Fibroblast of skin of scalp (primary cell): ENCODE measurements at regions not wholly inside any gene's neighbourhood (a gene's known extent, or its start where the extent isn't known, plus 50 kb on each side); places are given as distances from the start of the nearest gene placed in this dataset.
A peak's percentile ranks its signal among the peaks of the same experiment; 100 is the strongest.
"Not testable (repeated sequence)": the region's sequence is repeated elsewhere in the genome, so short reads cannot be mapped to it uniquely, and the experiment has no call there.

Experiments
- DNase-seq: peaks from one replicate; pipeline ENCODE4 v3.0.0-alpha.2; 2013

DNA sequence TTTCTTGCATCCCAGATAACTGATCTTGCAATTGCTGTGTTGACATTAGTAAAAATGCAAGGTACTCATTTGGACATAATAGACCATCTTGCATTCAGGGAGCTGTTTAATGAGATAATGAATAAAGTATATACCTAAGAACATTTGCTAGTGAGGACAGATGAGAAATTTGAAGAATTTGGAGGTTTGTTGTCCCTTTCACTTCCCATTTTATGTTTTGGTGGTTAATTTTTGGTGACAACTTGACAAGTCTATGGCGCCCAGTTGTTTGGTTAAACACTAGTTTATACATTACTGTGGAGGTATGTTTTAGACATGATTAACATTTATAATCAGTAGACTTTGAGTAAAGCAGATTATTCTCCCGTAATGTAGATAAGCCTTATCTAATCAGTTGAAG lies 300.2 kb upstream of the SYNCRIP start:
- DNase-seq, result no peak

DNA sequence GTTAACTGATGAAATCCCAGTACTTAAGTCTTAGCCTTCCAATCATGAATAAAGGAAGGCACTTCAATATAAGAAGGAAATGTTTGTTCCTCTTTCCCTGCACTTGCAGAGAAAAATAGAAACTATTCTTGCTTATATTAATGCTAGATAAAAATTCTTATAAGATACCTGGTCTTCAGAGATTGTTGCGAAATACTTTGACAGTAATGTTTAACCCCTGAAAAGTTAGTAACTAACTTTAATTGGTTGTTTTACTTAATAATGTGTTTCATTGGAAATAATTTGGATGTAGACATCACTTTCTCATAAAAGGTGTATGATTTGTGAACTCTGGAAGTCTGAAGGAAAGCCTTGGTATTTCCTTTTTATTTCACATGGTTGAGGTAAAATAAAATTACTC lies 294.2 kb upstream of the SYNCRIP start:
- no peak for DNase-seq

DNA sequence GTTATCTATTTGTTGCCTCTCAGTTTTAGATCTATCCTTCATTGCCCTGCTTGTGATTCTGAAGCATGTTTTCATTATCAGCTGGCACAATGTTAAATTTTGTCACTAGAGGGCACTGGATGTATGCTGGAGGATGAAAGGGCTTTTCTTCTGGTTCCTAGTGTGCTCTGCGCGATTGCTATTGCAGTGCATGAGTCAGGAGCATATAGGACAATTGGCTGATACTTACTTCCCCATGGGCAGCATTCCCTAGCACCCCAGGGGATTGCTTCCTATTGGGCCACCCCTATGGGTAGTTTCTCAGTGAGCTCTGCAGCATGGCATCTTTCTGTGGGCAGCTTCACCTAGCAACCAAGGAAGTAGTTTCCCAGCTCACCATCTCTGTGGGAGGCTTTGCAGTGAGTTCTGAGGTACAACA lies 280.3 kb upstream of the SYNCRIP start:
- DNase-seq, result peak; percentile 46

DNA sequence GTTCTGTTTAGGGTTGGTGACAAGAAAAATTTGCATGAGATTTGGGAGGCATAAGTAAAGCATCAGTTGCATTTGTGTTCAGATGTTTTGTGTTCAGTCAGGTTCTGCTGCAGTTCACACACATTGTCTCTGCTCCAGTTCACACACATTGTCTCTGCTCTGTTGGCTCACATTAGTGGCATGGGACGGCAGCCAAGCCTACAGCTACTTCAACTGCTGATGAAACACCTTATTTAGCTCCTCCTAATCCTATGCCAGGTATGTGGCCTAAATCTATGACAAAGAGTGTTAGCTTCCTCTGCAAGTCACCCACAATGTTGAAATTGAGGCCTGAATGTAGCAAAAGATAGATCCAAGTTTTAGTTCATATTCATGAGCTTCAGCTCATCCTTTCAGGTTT lies 278.1 kb upstream of the SYNCRIP start:
- no peak for DNase-seq

DNA sequence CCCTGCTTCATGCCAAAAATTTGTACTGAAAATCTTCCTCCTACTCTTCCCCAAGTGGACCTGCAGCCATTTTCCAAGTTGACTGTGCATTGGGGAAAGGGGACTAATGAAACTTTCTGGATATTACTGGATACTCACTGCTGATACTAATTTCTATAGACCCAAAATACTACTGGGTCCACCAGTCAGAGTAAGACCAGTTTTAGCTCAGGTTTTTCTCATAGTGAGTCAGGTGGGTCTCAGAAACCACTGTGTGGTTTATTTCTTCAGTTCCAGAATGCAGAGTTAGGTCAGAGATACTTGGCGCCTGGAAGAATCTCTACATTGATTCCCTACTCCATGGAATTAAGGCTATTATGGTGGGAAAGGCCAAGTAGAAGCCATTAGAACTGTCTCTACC lies 274.8 kb upstream of the SYNCRIP start:
- no peak for DNase-seq

DNA sequence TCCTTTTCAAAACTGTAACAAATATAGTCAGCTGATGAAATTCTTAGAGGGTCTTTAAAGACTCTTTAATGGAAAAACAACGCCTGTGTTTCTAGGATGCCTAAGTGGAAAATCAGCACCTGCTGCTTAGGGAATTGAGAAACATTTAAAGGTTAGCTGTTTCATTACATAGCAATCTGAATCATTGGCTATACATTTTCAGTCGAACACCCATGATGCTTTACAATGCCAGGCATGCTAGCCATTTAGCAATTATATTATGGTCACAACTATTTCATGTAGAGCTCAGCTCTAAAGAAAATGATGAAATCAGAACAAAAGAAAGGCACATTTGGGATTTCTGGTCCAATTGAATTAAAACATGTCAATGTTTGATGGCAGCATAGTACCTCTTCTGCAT lies 270.3 kb upstream of the SYNCRIP start:
- no peak for DNase-seq

DNA sequence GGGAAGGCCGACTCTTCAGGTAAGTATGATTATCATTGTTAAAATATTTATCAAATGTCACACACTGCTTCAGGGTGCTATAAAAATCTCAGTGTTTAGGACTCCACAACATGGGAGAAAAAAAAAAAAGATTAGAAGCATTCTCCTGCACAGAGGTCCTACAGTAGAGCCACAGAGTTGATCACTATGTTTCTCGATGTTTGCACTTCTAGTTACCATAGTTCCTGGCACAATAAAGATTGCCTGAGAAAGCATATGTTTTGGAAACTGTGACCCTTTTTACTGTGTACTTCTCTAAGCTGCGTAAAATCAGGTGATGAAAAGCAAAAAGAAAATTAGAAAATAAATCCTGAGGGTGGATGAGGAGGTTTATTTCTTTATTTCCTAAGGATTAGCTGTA lies 269.9 kb upstream of the SYNCRIP start:
- DNase-seq, result no peak

DNA sequence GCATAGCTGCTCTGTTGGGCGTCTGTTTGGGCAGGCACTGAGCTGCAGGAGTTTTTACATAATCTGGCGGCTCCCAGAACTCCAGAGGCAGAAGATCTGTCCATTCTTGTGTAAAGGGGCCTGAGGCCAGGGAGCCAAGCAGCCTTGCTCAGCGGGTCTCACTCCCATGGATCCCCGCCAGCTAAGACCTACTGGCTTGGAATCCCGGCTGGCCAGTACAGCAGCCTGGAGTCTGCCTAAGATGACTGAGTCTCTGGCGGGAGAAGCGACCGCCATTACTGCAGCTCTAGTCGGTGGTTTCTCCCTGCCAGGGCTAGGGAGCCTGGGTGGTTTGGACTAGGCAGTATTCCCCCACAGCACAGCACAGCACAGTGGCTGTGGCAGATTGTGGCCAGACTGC lies 268.4 kb upstream of the SYNCRIP start:
- DNase-seq, result no peak

DNA sequence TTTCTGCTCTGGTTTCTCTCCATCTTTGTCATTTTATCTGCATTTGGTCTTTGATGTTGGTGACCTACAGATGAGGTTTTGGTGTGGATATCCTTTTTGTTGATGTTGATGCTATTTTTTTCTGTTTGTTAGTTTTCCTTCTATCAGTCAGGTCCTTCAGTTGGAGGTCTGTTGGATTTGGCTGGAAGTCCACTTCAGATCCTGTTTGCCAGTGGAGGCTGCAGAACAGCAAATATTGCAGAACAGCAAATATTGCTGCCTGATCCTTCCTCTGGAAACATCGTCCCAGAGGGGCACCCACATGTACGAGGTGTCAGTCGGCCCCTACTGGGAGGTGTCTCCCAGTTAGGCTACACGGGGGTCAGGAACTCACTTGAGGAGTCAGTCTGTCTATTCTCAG lies 265.4 kb upstream of the SYNCRIP start:
- not testable (repeated sequence) for DNase-seq

DNA sequence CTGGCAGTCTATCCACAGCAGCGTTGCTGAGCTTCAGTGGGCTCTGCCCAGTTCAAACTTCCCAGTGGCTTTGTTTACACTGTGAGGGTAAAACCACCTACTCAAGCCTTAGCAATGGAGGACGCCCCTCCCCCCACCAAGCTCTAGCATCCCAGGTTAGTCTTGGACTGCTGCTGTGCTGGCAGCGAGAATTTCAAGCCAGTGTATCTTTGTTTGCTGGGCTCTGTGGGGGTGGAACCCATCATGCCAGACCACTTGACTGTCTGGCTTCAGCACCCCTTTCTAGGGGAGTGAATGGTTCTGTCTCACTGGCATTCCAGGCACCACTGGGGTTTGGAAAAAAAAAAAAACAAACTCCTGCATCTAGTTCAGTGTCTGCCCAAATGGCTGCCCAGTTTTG lies 249.7 kb upstream of the SYNCRIP start:
- DNase-seq, result no peak

DNA sequence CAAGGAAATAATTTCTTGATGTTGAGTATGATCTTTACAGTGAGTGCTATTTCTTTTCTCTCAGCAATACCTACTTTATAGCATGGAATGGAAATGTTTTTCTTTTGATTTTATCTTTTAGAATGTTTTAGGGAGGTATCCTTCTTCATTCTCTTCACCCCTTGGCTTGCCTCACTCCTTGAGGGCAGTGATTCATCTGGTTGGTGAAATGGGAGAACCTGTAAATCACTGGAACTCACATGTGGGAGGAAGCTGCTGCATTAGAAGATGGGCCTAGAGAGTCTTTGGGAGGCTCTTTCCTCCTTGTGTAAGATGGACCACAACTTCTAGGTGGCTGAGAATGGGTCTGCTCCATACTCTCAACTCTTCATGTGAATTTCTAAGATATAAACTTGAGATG lies 244.8 kb upstream of the SYNCRIP start:
- DNase-seq, result no peak

DNA sequence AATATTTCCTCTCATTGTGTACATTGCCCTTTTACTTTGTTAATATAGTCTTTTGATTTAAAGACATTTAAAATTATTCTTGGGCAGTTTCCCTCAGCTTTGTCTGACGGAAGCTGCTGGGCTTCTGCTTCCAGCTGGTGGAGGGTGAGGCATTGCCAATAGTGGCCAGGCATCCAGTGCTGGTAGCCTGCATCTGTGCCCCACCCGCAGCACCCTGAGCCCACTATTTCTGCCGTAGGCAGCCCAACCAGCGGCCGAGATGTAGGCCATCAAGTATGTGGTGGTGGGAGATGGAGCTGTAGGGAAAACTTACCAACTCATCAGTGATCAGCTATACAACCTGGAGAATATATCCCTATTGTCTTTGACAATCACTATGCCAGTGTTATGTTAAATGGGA lies 226.0 kb upstream of the SYNCRIP start:
- DNase-seq, result no peak

DNA sequence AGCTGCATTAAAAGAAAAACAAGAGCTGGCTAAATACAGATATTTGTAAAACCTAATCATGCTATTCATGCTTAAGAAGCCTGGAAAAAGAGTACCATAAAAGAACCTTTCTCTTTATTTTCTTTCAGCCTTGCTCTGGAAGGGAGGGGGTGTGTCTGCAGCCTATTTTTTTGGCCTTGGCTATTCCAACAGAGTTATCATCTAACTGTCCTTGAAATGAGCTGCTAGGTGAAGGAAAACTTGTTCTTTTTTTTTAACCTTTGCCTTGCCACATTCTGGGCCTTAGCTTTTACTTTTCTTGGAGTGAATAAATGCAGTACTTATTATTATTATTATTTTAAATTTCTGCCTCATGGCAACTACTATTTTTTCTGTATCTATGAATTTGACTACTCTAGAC lies 224.9 kb upstream of the SYNCRIP start:
- no peak for DNase-seq

DNA sequence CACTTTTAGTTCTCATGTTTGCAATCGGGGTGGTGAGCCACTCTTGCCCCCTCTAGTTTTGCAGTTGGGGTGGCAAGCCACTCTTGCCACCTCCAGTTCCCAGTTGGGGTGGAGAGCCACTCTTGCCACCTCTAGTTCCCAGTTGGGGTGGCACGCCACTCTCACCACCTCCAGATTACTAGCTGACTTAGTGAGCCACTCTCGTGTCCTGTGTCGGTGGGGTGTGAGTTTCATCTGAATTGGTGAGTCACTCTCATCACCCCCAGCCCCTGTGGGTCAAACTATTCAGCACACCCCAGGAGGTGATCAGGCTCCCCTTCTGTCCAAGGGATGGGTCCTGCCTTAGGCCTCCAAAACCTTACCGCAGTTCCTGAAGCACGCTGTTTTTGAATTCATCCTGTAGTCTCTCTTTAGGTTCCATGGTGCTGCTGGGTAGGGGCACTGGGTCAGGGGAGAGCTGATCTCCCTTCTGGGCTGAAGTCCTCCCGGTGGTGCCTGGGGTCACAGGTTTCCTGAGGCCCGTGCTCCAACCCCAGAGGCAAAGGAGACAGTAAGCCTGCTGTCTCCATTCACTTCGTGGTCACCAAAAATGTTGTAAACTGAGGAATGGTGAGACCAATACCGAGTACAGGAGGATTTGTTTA lies 224.2 kb upstream of the SYNCRIP start:
- no peak for DNase-seq

DNA sequence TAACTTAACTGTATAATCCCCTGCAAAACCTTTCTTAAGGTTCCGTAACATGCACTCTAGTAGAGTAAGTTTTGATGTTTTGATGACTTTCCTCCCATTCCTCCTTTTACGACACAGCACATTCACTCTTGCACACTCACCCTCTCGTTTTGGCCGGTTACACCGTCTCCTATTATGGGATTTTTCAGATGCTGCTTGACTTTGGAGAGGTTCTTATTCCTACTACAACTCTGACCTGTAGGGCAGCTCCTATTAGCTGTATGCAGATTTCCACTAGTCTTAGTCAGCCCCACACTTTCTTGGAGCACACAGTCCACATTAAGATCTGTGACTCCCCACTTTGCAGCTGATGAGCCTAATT lies 223.7 kb upstream of the SYNCRIP start:
- peak; percentile 2 for DNase-seq

DNA sequence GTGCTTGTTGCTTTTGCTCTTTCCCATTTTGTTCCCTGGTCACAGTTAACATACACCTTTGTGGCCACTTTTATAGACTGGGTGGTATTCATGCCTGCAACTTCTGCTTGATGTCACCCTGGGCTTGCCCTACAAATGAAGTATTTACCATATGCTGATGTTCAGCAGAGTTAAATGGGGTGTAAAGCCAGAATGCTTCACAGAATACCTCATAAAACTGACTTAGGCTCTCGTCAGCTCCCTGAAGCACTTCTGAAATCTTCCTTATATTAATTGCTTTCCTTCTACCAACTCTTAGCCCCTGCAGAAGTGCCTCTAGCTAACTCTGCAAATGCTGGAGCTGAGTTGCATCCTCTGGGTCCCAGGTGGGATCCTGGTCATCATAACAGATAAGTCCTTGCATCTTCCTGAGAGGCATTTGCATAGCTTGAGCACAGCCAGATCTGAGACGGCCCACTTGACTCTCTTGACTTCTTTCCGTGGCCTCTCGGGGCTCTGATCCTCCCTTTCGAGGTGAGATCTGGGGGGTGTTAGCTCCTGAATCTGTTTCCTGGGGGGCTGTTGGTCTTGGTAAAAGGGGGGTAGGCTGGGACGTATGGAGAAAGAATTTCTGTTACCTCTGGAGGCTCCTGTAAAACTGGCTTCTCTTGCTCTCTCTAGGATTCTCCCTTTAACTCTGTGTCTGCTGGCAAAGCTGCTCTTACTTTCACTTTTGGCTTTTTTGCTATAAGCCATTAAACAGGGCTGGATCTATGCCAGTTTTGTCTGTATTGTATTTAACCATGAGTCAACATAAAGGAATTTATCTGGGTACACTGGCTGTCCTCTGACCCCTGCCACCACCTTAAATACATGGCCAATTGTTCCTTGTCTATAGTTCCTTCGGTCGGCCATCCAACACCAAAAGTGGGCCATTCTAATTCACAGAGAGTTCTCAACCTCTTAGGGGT lies 223.0 kb upstream of the SYNCRIP start:
- peak; percentile 70 for DNase-seq

DNA sequence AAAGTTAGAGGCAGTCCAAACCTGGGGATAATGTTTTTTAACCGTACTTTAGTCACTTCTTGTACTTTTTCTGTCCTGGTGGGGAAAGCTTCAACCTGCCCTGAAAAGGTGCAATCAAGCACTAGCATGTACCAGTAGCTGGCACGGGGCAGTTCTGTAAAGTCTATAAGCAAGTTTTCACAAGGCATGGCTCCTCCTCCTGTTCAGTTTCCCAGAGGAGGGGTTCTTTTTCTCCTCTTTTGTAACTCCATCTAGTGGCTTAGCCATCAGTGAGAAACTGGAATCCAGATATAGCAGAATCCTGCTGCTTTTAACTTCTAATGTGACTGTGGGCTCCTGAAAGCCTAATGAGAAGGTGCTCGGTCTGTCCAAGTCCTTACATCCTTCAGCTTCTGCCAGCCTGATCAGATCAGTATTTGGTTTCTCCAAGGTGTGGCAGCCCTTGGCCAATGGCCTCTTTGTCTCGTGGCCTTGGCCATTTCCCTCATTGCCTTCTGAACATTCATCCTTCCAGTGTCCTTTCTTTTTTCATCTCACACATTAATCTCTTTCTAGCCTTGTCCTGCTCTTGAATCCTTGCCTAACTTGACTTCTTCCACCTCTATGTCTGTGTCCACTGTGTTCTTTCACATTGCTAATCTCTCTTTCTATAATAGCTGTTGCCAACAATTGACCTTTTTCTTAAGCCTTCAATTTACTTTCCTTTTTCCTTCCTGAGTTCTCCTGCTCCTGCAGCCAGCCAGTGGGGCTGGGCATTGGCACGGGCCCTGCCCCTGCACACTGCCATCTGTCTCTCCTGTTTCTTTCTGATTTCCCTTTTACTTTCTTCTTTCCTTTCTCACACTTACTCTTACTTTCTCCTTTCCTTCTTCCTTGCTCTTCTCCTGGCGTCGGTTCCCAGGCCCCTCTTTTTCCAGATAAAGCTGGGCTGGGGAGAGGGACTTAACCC lies 222.0 kb upstream of the SYNCRIP start:
- DNase-seq, result peak; percentile 11

DNA sequence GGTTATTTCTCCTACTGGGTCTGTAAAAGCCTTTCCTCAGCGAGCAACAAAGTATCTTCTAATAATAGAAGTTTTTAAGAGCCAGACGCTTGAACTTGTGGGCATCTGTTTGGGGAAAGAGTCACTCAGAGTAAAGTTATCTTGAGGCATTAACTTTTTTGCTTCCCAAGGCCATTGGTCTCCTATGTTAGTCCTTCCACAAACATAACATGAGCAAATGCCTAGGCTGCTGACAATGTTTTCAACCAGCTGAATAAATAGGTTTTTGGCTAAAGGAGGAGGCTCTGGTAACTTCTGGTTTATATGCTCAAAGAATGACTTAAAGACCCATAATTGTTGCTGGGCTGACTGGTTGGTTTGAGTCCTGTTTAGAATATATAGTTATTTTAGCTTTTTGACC lies 213.5 kb upstream of the SYNCRIP start:
- DNase-seq, result no peak

DNA sequence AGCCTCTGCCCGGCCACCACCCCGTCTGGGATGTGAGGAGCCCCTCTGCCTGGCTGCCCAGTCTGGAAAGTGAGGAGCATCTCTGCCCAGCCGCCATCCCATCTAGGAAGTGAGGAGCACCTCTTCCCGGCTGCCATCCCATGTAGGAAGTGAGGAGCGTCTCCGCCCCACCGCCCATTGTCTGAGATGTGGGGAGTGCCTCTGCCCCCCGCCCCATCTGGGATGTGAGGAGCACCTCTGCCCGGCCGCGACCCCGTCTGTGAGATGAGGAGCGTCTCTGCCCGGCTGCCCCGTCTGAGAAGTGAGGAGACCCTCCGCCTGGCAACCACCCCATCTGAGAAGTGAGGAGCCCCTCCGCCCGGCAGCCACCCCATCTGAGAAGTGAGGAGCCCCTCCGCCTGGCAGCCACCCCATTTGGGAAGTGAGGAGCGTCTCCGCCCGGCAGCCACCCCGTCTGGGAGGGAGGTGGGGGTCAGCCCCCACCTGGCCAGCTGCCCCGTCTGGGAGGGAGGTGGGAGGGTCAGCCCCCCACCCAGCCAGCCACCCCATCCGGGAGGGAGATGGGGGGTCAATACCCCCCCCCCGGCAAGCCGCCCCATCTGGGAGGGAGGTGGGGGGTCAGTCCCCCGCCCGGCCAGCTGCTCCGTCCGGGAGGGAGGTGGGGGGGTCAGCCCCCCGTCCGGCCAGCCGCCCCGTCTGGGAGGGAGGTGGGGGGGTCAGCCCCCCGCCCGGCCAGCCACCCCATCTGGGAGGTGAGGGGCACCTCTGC lies 195.8 kb upstream of the SYNCRIP start:
- not testable (repeated sequence) for DNase-seq

DNA sequence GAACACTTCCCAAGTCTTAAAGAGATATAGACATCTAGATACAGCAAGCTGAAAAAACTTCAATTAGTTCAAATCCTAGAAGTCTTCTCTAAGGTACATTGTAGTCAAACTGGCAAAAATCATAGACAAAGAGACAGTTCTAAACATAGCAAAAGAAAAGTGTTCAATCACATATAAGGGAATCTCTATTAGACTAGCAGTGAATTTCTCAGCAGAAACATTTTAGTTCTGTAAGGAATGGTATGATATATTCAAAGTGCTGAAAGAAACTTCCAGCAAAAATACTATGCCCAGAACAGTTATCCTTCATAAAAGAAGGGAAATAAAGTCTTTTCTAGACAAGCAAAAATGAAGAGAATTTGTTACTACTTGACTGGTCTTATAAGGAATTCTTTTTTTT lies 186.3 kb upstream of the SYNCRIP start:
- no peak for DNase-seq

DNA sequence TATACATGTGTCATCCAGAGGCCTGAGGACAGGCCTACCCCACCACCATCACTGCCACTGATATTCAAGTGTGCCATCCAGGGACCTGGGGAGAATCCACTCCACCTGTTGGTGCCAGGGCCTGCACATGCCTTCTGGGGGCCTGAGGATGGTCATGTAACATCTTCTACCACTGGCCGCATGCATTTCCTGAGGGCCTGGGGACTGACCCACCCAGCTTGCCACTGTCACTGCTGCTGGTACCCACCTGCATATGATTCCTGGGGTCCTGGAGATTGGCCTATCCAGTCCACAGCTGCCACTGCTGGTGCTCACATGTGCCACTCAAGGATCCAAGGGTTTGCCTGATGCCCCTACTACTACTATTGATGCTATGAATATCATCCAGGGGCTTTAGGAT lies 184.3 kb upstream of the SYNCRIP start:
- DNase-seq, result no peak

DNA sequence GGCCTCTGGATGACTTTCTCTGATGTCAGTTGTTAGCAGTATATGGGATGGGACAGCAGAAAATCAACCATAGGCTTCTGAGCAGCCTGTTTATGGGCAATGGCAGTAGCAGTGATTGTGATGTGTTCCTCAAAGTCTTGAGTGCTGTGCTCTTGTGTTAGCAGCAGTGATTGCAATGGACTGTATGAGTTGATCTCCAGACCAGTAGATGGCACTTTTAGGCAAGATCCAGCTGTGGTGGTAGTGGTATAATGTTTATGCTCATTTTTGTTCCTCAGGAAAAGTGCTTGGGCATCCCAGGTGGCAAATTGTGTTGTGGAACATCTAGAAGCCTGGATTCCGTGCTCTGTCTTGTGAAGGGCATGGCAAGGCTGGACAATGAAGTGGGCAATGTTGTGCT lies 181.6 kb upstream of the SYNCRIP start:
- no peak for DNase-seq
